ENCODE measurements at regions not wholly inside any gene's neighbourhood (a gene's known extent, or its start where the extent isn't known, plus 50 kb on each side); places are given as distances from the start of the nearest gene placed in this dataset.

GRCh38 chr12:126464153-126464552, 1398.9 kb downstream of the AACS start:
- Histone ChIP-seq H3K27me3 (ENCODE audit: insufficient read depth, low read depth, severe bottlenecking) (peaks cover 45% of the 10 kb centered on the region), H3K9me3 (ENCODE audit: severe bottlenecking) (no peaks in the 10 kb centered on the region), H3K36me3 (no peaks in the 10 kb centered on the region), H3K27ac (no peak overlapping the region), H3K4me3 (ENCODE audit: low read depth, low read length) (no peak overlapping the region)
- no peak for DNase-seq
- TF ChIP-seq, protein P1, sequence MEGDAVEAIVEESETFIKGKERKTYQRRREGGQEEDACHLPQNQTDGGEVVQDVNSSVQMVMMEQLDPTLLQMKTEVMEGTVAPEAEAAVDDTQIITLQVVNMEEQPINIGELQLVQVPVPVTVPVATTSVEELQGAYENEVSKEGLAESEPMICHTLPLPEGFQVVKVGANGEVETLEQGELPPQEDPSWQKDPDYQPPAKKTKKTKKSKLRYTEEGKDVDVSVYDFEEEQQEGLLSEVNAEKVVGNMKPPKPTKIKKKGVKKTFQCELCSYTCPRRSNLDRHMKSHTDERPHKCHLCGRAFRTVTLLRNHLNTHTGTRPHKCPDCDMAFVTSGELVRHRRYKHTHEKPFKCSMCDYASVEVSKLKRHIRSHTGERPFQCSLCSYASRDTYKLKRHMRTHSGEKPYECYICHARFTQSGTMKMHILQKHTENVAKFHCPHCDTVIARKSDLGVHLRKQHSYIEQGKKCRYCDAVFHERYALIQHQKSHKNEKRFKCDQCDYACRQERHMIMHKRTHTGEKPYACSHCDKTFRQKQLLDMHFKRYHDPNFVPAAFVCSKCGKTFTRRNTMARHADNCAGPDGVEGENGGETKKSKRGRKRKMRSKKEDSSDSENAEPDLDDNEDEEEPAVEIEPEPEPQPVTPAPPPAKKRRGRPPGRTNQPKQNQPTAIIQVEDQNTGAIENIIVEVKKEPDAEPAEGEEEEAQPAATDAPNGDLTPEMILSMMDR (IDR thresholded peaks at IDR 0.05; ENCODE audit: low read depth, low read length): no peak

DNA sequence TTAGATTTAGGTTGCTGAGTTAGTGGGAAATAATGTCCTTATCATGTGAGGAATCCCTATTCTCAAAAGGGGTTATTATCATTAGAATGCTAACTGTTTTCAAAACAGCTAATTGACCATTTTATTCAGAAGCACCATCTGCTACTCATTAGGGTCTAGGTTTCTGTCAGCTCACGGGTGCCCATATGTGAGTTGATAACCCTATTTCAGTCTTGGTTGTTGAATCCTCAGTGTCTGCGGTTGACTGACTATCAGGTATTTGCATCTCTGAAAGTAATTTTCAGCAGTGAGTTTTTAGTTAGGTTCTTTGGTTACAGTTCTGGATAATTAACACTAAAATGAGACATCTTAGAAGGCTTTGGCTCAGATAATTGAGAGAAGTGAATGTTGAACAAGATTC, 1404.0 kb downstream of the AACS start:
- Histone ChIP-seq H3K36me3 (no peaks in the 10 kb centered on the region), H3K27ac (no peak overlapping the region), H3K27me3 (ENCODE audit: insufficient read depth, low read depth, severe bottlenecking) (peaks cover 20% of the 10 kb centered on the region), H3K9me3 (ENCODE audit: severe bottlenecking) (no peaks in the 10 kb centered on the region), H3K4me3 (ENCODE audit: low read depth, low read length) (no peak overlapping the region)
- no peak for DNase-seq
- TF ChIP-seq, protein P1 (IDR thresholded peaks at IDR 0.05; ENCODE audit: low read depth, low read length): no peak

- TF ChIP-seq, protein P1 (IDR thresholded peaks at IDR 0.05; ENCODE audit: low read depth, low read length): no peak
- Histone ChIP-seq H3K27ac (no peak overlapping the region), H3K36me3 (no peaks in the 10 kb centered on the region), H3K27me3 (ENCODE audit: insufficient read depth, low read depth, severe bottlenecking) (peaks cover 2% of the 10 kb centered on the region), H3K4me3 (ENCODE audit: low read depth, low read length) (no peak overlapping the region), H3K9me3 (ENCODE audit: severe bottlenecking) (no peaks in the 10 kb centered on the region)
- DNase-seq: no peak
These were observed 1409.5 kb downstream of the AACS start for GRCh38 chr12:126474703-126475102.

- DNase-seq: no peak
- TF ChIP-seq, protein P1 (IDR thresholded peaks at IDR 0.05; ENCODE audit: low read depth, low read length): no peak
- Histone ChIP-seq H3K9me3 (ENCODE audit: severe bottlenecking) (no peaks in the 10 kb centered on the region), H3K27ac (no peak overlapping the region), H3K4me3 (ENCODE audit: low read depth, low read length) (no peak overlapping the region), H3K27me3 (ENCODE audit: insufficient read depth, low read depth, severe bottlenecking) (peaks cover 9% of the 10 kb centered on the region), H3K36me3 (no peaks in the 10 kb centered on the region)
These were observed 1415.2 kb downstream of the AACS start for GRCh38 chr12:126480451-126480850.

GRCh38 chr12:126481688-126482087, 1416.5 kb downstream of the AACS start:
- TF ChIP-seq, protein P1 (IDR thresholded peaks at IDR 0.05; ENCODE audit: low read depth, low read length): no peak
- Histone ChIP-seq H3K27me3 (ENCODE audit: insufficient read depth, low read depth, severe bottlenecking) (peaks cover 13% of the 10 kb centered on the region), H3K9me3 (ENCODE audit: severe bottlenecking) (no peaks in the 10 kb centered on the region), H3K4me3 (ENCODE audit: low read depth, low read length) (no peak overlapping the region), H3K27ac (no peak overlapping the region), H3K36me3 (no peaks in the 10 kb centered on the region)
- no peak for DNase-seq

DNA sequence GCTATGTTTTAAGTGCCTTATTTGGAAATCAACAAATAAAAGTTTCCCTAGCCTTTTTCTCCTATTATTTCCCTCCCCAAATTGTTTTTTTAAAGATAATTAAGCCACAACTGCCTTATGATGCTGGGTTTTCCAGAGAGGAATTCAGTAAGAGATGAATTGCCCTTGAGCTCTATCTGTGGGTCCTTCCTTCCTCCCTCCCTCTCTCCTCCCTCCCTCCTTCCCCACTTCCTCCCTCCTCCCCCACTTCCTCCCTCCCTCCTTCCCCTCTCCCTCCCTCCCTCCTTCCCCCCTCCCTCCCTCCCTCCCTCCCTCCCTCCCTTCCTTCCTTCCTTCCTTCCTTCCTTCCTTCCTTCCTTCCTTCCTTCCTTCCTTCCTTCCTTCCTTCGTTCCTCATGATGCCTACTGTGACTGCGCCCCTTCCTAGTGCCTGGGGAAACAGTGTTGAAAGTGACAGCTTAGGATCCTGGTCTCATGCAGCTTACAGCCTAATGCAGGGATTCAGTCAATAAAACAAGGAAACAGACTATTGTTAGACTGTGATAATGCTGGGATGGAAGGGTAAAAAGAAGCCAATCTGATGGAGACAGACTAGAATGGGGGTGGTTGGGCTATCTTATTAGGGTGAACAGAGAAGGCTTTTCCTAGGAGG, 1417.1 kb downstream of the AACS start:
- H3K4me3 ChIP-seq (ENCODE audit: low read depth, low read length): no peak overlapping the region
- H3K27me3 ChIP-seq (ENCODE audit: insufficient read depth, low read depth, severe bottlenecking): peaks cover 13% of the 10 kb centered on the region
- no peaks in the 10 kb centered on the region for H3K36me3 ChIP-seq
- TF ChIP-seq, protein P1 (IDR thresholded peaks at IDR 0.05; ENCODE audit: low read depth, low read length): no peak
- no peak for DNase-seq
- no peaks in the 10 kb centered on the region for H3K9me3 ChIP-seq (ENCODE audit: severe bottlenecking)
- no peak overlapping the region for H3K27ac ChIP-seq
